ENCODE measurements at regions not wholly inside any gene's neighbourhood (a gene's known extent, or its start where the extent isn't known, plus 50 kb on each side); places are given as distances from the start of the nearest gene placed in this dataset.
A peak's percentile ranks its signal among the peaks of the same experiment; 100 is the strongest.

DNA sequence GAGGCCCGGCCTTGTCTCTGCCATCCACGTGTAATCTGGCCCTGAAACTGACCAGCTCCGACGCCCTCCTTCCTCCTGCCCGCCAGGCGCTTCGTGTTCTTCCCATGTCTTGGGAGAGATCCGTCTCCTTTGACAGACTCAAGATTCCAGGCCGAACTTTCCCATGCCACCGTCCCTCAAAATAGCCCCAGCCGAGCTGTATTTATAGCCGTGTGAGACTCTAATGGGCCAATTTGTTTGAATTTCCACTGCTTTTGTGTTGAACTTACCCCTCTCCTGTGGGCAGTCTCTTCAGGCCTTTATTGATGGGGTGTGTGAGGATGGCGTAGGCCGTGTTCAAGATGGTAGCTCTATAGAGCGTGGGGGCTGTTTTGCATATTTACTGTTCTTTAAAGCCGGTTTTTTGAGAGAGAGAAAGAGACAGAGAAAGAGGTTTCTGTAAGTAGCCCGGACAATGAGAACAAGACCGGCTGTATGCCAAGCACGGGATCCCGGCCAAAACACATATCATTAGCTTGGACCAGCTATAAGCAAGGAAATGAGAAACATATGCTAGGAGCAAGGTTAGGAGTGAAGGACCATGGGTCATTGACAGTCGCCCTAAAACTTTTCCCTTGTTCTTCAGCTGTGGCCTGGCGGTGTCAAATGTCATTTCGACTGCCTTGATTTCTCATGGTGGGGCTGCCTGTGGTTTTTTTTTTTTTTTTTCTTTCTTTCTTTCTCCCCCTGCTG is 124.5 kb upstream of the ZFHX3 start:
- DNase-seq: peak; percentile 16

DNA sequence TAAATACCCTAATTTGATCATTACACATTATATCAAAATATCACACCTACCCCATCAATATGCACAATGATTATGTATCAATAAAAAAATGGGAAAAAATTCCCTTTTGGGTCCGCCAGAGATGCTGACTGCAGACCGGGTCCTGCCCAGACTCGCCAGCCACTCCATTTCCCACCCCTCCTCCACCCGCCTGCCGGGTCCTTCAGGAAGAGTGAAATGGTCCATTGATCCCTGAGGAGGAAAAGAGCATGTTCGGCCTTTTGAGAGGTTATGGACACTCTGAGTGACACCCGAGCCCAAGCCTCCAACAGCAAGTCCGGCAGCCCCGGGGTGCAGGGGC is 123.9 kb upstream of the ZFHX3 start:
- DNase-seq: no peak

DNA sequence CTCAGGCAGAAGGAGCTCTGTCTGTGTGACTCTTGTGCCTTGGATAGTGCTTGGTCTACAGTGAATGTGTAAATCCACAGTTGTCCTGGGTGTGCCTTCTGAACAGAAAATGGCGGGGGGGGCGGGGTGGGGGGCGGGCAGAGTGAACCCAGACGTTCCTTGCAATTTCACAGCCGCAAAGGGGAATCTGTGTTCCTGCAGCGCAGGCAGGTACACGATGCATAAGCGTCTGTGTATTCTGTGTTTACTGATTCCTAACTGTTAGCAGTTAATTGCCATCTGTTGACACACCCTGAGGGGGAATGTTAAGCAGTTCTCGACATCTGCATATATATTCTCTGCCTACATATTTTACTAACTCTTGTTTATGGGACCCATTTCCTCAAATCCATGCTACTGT is 123.5 kb upstream of the ZFHX3 start:
- no peak for DNase-seq

DNA sequence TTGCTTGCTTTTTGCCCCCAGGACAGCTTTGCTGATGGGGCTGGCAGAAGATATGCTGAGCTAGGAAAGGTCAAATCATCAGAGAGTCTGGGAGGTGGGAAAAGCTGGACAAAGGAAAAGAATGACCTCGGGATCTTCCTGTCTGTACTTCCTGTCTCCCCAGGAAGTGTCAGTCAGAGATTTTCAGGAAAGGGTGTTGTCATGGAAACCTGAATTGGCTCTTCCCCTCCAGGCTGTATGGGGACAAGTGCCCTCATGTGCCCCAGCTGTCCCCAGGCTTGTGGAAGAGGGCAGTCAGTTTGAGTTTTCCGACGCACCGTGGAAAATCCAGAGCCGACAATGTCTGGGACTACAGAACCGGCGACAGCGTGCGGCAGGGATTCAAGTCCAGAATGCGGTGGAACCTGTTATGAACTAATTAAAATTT is 122.7 kb upstream of the ZFHX3 start:
- no peak for DNase-seq

DNA sequence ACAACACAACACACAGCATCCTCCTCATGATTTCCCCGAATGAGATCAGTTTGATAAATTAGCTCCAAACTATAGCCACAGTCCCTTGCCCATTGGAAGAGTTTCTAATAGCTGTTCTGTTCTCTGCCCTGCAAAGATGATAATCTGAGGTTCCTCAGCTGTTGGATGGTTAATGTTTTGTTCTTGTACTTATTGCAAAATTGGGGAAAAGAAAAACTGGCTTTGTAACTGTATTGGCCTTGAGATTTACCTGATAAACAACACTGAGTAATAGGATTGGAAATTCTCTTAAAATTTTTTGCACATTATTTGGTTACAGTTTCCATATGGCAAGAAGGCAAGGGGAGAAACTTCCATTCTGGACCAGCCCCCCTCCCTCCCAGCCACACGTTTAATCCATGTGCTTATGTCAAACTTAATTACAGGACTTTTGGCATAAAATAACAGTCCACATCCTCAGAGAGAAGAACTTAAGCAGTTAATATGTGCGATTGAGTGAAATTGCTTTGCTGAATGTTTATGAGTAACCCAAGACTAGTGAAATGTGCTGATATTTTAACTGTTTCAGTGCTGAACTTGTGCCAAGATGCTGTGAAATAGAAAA is 119.1 kb upstream of the ZFHX3 start:
- no peak for DNase-seq

DNA sequence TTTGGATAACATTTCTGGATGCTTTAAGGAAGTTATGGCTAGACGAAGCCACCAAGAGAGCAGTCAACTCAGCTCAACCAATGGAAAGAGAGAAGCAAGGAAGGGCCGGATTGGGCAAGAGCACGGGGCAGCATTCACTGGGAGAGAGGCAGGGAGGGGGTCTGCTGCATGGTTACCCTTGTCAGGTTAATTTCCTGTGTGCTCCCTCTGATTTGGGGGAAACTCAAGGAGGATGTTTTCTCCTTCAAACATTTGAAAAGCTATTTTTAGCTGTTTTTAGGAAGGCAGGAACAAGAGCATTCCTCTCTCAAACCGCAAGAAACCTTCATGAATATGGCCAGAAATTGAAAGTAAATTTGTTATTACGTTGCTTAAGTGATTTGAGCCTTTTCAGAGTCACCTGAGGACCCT is 118.5 kb upstream of the ZFHX3 start:
- DNase-seq: no peak

DNA sequence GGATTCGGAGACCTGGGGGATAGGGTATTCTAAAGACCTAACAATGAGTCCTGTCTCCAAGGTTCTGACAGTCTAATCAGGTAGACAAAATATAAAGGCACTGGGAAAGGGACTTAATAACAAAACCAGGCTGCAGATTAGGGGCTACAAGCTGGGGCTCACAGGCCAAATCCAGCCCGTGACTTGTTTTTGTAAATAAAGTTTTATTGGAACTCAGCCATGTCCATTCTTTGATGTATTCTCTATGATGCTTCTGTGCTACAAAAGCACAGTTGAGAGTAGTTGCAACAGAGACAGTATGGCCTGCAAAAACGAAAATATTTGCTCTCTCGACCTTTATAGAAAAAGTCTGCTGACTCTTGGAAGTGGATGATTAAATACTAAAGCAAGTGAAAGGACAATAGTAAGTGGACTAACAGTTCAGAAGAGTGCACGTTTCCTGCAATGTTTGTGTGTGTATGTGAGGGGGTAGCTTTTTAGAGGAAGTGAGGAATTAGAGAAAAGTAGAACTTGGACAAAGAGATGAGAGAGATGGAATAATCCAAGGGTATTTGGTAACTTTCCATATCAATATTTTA is 115.4 kb upstream of the ZFHX3 start:
- DNase-seq: no peak

DNA sequence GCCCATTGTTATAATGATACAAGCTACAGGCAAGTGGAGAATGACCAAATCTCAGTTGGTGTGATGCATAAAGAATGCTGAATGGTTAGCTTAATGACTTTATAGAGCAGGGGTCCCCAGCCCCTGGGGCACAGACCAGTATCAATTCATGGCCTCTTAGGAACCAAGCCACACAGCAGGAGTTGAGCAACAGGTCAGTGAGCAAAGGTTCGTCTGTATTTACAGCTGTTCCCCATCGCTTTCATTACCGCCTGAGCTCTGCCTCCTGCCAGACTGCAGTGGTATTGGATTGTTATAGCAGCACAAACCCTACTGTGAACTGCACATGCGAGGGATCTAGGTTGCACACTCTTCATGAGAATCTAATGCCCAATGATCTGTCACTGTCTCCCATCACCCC is 114.0 kb upstream of the ZFHX3 start:
- DNase-seq: no peak

DNA sequence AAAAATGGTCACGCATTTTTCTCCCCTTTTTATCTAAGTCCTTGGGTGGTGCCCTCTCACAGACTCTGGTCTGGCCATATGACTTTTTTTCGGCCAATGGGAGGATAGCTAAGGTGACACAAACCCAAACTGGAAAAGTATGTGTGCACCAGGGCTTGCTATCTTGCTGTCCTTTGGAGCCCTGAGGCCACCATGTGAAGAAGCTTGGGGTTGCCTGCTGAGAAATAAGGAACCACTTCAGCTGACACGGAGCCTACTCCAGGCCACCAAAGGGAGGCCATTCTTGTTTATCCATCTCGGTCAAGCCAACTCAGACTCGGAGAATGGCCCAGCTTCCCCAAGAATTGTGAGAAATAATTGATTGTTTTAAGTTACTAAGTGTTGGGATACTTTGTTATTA is 111.4 kb upstream of the ZFHX3 start:
- DNase-seq: no peak

DNA sequence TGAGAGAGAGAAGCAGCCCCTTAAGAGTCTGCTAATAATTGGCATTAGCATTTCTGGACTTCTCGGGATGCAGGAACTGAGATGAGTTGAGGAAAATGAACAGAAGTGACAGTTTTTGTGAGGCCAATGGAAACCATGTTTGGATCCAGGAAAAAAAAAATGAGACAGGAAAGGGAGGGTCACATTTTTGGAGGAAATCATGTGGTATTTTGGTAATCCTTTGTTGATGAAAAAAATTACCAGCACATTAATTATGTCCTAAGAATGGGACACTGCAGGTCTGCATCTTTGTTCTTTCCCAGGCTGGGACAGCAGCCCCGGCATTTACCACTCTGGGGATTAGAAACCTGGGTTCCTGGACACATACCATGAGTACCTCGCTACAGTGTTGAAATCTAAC is 109.9 kb upstream of the ZFHX3 start:
- DNase-seq: no peak

DNA sequence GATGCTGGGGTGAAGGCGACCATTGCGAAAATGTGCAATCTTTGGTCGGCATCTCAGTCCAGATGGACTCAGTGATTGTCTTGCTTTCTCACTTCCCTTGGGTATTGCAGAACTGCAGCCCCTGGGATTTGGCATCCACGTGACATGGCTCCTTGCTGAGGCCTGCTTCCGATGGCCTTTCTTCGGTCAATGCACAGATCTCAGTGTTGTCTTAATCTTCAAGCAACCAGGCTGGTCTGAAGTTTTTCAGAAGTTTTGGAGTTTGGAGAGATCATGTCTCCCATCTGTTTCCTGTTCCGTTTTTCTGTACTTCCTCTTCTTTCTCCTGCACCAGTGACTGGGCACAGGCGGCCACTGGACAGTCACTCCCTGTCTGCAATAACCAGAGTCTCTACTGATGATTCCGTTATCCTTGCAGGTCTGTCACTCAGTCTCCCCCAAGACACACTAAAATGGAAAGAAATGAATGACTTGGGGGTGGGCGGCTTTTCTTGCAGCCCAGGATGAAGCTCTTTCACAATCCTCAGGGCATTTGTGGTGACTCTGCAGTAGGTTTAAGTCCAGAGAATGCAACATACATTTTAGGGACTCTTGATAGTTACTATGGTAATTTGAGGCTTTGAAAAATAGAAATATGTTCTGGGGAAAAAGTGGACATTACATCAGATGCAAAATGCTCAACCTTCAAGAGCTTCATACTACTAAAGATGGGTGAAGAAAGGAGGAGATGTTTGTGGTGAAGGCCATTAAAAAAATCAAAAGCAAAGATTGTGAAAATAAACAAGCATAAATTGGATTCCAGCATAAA is 106.3 kb upstream of the ZFHX3 start:
- no peak for DNase-seq

DNA sequence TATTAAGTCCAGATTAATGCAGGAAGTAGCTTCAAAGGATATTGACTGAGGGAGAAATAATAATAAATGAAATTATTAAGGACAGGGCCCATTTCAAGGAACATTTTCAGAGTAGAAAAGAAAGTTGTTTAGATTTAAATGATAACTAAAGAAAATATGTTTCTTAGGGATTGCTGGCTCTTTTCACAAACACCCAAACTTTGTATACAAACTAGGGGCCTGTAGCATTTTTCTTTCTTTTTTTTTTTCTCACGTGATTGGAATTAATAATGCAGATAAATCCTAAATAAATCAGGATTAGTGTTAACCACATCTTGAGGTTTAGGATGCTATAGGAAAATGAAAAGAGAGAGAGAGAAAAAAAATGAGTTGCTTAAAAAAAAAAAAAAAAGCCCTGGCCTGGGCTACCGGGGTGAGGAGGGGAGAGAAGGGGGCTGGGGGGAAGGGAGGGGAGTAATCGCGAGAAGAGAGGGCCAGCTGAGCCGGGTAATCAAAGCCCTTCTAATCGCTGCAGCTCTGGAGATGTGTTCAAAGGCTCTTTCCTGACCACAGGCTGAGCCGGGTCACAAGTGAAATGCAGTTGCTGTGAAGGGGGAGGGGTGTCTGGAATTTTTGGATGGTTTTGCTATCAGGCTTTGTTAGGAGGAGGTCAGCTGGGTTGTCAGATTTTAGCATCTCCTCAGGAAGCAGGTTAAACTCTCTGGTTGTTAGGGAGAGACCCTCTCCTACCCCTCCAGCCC is 104.6 kb upstream of the ZFHX3 start:
- DNase-seq: no peak

DNA sequence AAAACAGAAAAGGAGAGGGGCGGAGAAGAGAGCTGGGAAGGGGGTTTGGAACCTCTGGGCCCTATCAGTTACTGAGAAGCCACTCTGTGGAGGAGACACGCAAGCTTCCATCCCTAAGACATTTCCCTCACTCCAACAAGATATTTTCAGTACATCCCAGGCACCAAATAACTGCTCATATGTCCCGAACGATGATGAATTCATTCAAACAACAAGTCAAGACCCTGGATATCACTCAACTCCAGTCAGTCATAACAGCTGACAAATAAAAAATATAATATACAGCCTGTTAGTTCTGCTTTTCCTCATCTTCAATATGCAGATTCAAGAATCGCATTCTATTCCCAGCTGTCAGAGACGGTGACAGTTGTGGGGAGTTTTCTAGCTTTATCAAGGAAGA is 104.0 kb upstream of the ZFHX3 start:
- DNase-seq: no peak

DNA sequence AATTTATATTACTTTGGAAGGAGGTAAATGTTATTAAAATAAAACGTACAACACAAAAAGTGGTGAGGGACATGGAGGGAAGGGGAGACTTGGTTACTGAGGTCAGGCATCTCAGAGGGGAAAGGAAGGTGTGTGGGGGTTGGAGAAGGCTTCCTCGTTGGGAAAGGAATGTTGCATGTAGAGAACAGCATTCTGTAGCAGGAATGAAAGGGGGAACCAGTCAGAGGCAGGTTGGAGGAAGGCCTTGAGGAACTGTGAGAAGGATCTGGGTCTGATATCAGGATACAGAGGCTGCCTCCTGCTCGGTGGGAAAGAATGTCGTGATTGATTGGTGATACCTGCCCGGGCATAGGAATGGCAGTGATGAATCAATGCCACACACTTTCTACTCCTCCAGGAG is 103.3 kb upstream of the ZFHX3 start:
- DNase-seq: no peak

DNA sequence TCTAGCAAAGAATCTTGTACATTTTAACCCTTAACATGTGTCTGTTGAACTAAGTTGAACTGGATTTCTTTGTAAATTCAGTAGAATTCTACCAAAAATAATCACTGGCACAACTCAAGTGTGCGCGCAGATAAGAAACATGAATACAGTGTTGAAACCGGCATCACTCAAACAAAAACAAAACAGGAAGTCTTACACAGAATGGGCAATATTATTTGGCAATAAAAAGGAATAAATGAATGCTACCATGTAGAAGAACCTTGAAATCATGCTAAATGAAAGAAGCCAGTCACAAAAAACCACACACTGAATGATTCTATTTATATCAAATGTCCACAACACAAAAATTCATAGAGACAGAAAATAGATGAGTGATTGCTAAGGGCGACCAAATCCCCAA is 102.9 kb upstream of the ZFHX3 start:
- no peak for DNase-seq

DNA sequence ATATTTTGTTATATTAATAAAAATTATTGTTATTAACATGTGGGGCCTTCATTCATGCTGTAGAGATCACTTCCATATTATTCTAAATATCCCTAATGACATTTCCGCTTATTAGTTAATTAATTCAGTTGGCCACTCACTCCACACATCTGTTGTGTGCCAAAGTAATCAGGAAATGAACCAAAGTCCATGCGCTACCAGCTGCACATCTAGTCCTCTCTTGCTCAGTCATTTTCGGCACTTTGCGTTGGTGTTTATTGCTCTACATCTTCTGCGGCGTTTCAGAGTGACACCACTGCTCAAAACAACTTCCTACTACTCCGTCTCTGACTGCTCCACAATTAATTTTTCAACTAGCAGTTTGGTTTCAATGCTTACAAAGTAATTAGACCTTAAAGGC is 101.4 kb upstream of the ZFHX3 start:
- no peak for DNase-seq

DNA sequence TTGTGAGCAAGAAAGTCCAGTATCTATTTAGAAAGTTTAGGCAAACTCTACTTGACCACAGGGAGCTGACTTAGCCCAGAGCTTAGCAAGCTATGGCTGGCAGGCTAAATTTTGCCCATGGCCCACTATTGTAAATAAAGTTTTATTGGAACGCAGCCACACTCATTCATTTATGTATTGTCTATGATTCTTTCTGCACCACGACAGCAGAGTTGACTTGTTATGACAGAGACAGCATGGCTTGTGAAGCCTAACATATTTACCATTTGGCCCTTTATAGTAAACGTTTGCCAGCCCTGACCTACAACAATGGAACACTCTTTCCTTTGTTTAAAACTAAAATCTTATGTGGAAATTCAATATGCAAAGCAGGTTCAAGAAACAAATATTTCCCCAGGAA is 100.0 kb upstream of the ZFHX3 start:
- DNase-seq: no peak

DNA sequence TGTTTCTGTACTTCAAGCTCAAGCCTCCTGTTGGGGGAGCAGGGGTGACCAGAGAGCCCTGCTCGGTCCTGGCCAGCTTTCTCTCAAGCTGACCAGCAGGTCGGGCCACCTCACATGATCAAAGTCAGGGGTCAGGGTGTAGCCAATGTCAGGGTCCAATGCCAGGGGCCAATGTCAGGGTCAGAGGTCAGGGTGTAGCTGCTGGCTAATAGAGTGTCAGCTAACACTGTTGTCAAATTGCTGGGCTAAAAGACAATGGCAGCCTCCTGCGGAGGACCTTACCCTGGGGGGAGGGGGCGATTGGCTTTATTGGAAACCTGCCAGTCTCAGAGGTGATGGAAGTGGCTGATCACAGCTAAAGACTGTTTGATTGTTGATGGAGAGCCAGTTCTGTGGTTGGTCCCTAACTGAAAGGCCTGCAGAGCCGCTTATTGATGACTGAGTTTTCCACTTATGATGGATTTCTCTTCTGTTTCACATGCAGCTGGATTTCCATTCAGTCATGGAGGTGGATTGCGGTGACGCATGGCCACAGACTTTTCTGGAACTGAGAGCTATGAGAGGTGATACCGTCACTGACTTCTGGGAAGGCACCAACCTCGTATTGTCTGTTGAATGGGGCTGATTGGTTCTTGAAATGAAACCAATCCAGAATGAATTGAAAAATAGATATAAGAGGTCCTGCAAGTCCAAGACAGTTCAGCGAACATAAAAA is 97.4 kb upstream of the ZFHX3 start:
- DNase-seq: no peak

DNA sequence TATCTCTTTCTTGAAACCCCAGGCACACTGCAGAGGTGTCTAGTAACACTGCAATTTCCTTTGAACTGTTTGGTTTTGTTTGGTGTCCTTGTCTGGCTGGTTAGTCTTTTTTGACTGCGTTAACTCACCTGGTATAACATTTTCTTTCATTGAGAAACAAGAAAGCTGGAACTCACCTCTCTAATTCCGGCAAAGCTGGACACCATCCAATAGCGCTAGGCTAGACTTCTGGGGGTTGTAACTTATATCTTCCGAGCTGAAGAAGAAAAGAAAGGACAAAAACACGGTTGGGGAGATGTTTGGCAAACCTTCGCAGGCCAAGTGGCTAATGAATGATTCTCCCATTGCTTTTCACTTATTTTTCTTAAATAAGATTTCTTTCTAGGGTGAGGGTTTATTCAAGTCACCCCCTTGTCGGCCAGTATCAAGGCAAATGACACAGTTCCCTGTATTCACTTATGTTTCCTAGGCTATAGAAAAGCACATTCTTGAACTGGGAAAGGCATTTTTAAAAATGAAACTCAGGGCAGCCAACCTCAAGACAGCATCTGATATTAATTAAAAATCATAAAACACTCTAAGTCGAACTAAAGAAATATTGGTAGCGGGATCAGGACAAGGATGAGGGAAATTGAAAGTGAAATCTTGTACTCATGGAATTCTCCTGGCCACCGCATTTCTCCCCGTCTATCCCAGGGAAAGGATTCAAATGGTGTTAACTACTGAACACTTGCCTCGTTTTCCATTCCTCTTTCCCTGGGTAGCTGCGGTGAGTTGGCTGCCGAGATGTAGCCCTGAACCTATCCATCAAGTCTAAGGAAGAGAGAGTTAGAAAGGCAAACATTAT is 95.9 kb upstream of the ZFHX3 start:
- DNase-seq: no peak

DNA sequence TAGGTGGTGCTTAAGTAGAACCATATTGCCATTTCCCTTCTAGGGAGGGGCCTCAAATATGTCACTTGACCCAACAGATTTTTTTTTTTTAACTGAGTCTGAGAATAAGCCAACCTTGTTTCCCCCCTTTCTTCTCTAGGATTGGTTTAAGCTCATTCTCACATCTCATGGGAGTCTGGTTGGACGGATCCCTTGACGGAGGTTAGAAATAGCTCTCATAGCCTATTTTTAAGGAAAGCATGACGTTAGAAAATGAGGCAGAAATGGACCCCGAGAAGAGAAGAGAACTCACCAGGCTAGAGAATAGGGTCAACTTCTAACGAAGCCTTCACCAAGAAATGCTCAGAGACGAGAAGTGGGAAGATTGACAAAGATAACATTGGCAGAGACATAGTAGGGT is 95.1 kb upstream of the ZFHX3 start:
- no peak for DNase-seq

DNA sequence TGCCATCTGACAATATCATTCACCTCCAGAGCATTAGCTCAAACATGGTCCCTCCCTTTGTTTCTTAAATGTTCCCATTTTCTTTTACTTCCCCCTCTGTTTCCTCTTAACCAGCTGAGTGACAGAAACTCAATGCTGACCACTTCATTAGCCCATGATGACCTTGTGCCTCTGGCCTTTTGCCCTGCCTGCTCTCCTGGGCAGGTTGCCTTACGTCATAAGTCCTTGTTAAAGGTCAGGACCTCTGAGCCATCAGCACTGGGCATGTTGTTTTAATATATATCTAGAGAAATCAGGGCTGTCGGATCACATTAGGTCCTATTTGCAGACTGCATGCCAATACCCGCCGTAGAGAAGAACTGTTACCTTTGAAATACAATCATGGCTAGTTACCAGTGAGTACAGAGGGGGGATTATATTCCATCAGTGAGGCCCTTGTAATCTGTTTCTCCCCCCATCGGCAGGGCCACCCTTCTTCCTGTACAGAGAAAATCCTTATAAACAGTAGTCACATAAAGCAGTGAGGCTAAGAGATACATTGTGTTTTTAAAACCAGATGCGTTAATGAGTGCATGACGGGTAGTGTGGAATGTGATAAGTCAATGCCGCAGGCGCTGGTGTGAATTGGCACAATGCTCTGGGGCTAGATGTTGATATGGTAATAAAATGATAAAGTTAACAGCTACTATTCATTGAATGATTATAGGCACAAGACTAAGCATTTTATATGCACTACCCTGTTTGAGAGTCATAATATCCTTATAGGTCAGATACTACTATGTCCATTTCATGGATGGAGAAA is 94.3 kb upstream of the ZFHX3 start:
- no peak for DNase-seq
